Fibroblast of gingiva (primary cell): ENCODE measurements at regions not wholly inside any gene's neighbourhood (a gene's known extent, or its start where the extent isn't known, plus 50 kb on each side); places are given as distances from the start of the nearest gene placed in this dataset.

Source experiments
- DNase-seq: peaks from one replicate; pipeline ENCODE4 v3.0.0-alpha.2; 2011; ENCODE audit warnings: low read depth

DNA sequence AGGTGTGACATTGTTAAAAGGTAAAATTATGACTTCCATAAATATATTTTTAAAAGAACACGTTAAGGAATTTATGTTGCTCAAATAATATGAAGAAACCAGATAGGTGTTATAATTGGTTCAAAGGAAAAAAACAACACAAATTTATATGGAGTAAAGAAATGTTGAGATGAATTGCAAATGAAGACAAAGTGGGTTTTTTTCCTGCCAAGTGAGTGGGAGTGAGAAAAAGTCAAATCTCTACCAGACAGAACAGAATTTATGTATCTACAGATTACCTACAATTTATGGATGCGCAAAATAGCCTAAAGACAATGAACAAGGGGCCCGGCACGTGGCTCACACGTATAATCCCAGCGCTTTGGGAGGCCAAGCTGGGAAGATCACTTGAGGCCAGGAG, 159.7 kb upstream of the SLC1A4 start:
- DNase-seq, result no peak

DNA sequence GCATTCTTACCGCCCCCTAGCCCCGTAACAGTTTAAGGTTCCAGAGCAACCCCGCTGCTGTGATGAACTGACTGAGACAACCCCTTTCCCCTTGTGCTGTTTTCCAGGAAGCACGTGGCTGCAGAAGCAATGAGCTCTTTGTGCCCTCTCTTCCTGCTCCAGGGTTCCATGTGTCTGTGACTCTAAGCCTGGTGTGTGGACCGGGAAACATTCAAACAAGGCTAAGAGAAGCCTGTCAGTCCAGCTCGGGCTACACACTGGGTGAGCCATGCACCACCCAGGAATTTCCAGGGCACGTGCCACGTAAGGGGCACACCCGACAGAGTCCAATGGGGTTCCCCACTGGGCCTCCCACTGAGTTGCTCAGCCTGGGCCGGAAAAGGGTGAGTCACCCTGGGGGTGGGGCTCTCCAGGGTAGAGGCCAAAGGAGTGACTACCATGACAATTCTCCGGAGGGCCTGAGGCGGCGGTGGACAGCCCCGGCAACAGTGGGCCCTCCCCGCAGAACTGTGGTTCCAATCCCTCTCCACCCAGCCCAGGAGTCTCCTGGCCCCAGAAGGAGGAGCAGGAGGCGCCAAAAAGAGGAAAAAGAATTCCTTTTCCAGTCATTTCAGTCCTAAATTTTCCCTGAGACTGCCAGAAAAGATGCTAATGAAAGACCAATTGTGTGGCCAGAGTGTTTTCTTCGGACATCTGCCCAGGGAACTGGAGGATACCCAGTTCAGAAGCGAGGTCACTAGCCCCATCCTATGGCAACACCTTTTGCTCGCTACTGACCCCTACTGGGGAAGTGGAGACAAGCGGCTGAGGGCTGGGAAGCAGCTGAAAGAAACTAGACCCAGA, 157.8 kb upstream of the SLC1A4 start:
- peak; percentile 92 for DNase-seq

DNA sequence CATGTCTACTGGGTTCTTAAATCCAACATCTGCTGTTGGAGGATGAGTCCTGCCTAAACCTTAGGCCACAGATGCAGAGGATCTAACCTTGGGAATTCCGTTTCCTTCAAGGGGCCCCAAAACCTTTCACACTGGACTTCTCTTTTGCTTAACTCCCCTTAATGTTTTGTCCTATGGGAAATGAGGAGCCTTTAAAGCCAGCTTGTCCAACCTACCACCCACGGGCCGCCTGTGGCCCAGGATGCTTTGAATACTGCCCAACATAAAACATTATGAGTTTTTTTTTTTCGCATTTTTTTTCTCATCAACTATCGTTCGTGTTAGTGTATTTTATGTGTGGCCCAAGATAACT, 157.2 kb upstream of the SLC1A4 start:
- DNase-seq, result no peak

GRCh38 chr2:64832936-64833335, 156.3 kb upstream of the SLC1A4 start:
- no peak for DNase-seq

DNA sequence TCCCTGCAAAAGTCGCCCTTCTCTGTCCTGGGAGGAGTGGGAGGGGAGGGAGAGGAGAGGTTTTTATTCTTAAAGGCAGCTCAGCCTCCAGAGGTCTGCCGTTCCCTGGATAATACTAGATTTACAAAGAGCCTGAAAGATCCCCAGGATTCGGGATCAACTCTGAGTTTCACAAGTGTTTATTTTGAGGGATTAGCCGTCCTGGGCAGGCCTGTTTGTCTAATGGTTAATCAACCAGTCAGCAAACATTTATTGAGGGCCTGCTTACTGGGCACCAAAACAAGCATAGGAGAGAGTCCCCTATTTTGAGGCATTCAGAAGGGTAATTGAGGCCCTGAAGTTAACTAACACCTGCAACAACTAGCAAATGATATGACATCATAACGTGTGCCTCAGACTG, 152.6 kb upstream of the SLC1A4 start:
- DNase-seq, result no peak

GRCh38 chr2:64837116-64837731, 152.0 kb upstream of the SLC1A4 start:
- no peak for DNase-seq

DNA sequence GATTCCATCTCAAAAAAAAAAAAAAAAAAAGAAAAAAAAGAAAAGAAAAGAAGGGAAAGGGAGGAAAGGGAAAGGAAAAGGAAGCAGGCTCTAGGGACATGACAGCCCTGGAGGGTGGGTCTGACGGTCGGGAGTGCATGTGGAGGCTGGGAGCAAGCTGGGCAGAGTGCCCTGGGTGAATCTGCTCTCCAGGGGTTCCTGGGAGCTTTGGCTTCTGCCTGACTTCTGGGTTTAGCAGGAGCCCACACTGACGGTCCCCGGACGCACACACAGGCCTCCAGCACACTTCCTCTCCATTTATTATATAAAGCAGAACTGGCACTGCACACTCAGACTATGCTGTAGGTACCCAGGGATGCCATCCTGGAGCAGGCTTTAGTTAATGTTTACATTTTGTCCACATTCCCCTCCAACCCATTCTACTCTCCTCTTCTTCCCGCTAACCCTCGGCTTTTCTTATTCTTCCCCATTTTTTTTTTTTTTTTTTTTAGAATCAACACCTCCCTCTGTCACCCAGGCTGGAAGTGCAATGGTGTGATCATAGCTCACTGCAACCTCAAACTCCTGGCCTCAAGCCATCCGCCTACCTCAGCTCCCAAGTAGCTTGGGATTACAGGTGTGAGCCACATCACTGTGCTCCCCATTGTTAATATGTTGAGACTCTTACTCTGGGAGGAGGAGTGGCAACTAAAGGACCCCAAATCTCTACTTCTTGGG, 151.1 kb upstream of the SLC1A4 start:
- DNase-seq, result peak; percentile 25

- peak; percentile 76 for DNase-seq
Observed at GRCh38 chr2:64838817-64839216, 150.4 kb upstream of the SLC1A4 start.

GRCh38 chr2:64839844-64840243, 149.4 kb upstream of the SLC1A4 start:
- no peak for DNase-seq

DNA sequence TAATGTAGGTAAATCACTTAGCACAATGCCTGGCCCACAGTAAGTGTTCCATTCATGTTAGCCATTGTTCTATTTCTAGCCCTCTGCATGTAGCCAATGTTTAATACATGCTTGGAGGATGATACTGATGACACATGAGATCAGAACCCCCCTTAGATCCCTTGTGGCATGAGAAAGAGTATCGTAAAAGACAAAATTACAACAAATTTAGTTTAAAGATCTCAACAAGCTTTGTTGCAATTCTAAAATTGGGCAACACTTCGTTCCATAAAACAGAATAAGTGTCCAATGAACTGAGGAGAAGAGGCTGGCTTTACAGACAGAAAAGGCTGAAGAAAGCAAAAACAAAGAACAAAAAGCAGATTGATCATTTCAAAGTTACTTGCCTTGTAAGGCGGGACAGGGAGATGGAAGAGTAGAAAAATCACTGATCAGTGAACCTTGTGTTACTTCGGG, 148.7 kb upstream of the SLC1A4 start:
- peak; percentile 70 for DNase-seq

GRCh38 chr2:64841461-64841860, 147.7 kb upstream of the SLC1A4 start:
- no peak for DNase-seq

DNA sequence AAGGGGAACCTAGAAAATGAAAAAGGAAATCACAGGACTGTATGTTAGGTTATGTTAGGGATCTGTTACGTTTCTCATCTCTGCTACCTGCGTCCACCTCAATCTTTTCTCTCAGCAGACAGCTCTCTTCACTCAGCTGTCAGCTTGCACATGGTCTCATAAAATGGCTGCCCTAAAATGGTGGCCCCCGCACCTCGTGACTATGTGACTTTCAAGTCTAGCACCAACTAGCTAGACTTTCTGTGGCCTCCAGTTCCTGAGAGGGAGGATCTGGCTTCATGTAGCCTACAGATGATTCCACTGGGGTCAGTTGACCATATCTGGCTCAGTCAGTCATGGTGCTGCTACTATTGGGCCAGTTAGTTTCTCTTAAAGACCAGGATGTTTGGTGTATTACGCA, 147.2 kb upstream of the SLC1A4 start:
- no peak for DNase-seq

GRCh38 chr2:64844087-64844486, 145.1 kb upstream of the SLC1A4 start:
- no peak for DNase-seq

DNA sequence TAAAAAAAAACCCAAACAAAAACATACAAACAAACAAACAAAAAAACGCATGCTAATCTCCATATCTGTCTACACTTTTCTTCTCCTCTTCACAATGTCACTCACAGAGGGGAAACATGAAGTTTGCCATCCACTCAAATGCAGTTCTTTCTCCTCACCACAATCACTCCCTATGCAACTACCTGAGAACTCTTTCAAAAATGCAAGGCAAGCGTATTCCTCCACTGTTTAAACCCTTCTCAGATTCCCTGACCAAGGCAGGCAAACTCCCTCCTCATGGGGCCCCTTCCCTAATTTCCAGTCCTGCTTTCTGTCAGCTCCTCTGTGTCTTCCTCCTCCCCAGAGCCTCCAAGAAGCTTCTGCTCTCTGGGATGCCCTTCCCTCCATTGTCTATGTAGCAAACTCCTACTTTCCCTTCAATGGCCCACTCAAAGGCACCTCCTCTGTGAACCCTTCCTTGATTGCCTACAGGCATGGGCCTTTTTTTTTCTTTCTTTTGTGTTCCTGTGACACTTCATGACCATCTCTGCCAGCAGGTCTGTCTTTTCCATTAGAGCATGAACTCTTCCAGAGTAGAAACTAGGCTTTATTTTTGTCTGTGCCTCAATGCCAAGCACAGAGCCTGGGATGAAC, 143.8 kb upstream of the SLC1A4 start:
- DNase-seq, result no peak

DNA sequence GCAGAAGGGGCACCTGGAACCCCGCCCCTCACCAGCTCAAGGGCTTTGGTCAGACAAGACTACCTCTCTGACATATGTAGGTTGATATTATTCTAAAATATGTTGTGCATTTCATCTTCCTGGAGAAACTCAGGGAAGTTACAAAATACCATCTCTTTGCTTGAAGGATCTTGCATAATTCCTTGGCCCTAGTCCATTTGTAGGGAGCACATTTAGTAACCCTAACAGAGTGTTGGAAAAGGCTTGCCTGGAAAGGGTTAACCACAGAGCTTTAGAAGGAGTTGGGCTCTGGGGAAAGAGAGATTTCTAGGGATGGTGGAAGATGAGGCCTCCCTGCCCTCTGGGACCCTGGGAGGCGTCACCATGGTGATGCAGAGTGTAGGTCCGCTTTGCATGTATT, 143.0 kb upstream of the SLC1A4 start:
- peak; percentile 59 for DNase-seq

- no peak for DNase-seq
Observed at GRCh38 chr2:64847930-64848329, 141.3 kb upstream of the SLC1A4 start.

DNA sequence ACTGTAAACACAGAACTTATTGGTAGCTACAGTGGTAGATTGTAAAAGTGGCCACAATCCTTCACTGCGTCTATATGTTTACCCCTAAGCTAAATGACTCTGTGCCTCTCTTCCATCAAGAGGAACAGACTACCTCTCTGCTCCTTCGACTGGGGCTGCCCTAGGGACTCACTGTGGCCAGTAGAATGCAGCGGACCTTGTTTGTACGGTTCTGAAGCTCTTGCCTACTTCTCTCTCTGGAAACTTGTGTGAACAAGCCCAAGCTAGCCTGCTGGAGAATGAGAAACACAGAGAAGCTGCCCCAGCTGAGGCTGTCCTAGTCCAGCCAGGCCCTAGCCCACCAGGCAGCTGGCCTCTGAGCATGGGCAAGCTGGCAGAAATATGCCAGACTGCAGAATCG, 140.8 kb upstream of the SLC1A4 start:
- no peak for DNase-seq

DNA sequence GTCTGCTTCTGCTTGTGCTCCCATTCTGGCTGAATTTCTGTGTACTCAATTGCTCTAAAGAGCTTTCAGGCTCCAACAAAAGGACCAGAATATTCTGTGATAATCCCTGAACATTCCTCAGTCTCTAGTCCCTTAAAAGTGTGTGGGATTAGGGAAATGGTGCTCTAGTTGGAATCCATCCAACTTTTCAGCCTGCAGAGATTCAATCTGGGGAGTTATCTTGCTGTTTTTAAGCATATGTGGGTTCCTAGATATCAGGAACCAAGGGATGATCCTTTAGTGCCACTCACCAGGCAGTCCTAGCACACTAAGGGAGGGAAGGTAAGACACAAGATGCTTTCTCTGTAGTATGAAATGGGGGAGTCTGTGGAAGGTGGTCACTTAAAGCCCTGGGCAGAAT, 140.3 kb upstream of the SLC1A4 start:
- no peak for DNase-seq

GRCh38 chr2:64850642-64851041, 138.6 kb upstream of the SLC1A4 start:
- DNase-seq, result no peak

DNA sequence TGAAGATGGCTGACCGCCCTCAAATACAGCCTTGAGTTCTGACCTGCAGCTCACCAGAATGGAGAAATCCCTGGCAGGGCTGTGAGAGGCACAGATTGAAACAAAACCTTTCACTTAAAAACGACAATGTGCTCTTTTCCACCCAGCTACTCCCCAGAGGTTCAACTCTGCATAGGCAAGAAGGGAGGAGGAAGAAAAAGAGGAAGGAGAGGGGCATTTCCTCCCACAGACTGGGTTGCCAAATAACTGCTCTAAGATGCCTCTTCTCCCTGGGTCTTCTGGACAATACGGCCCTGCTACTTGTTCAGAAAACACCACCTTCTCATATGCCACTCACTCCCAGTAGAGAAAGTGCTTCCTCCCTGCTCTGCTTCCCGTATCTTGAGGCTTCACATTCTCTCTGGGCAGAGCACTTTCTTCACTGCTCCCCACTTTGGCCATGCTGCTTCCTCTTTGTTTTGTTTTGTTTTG, 136.4 kb upstream of the SLC1A4 start:
- DNase-seq, result no peak

DNA sequence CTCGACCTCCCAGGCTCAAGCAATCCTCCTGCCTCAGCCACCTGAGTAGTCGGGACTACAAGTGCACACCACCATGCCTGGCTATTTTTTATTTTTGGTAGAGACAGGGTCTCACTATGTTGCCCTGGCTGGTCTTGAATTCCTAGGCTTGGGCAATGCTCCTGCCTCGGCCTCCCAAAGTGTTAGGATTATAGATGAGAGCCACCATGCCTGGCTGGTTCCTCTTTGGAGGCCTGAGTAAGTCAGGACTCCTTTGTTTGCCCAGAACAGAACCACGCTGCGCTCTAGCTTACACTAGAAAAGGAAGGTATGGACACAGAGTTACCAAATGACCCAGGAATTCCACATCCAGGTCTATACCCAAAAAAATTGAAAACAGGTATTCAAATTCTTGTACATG, 135.9 kb upstream of the SLC1A4 start:
- no peak for DNase-seq

DNA sequence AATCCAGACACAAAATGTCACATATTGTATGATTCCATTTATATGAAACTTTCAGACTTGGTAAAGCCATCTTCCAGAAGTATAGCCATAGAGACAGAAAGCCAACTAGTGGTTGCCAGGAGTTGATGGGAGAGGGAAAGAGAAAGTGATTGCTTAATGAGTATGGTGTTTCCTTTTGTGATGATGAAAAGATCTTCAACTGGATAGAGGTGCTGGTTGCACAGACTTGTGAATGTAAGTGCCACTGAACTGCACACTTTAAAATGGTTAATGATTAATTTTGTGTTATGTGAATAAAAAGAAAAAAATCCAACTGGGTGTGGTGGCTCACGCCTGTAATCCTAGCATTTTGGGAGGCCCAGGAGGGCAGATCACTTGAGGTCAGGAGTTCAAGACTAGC, 135.3 kb upstream of the SLC1A4 start:
- no peak for DNase-seq
